IPS DF 6.9 (cell line): ENCODE measurements at regions not wholly inside any gene's neighbourhood (a gene's known extent, or its start where the extent isn't known, plus 50 kb on each side); places are given as distances from the start of the nearest gene placed in this dataset.

Source experiments
- DNase-seq: peaks from one replicate; pipeline ENCODE4 v3.0.0-alpha.2; 2013; ENCODE audit warnings: low read depth, low spot score
- H3K27ac ChIP-seq: one replicate; pipeline ENCODE4 v1.5.1; 2013; ENCODE audit warnings: low read length, control low read depth
- H3K27me3 ChIP-seq: 2 replicates; pipeline ENCODE4 v1.6.1; 2013; ENCODE audit warnings: mild to moderate bottlenecking, low read length; ENCODE audit not compliant: control insufficient read depth, insufficient read depth
- H3K36me3 ChIP-seq: 2 replicates; pipeline ENCODE4 v1.6.1; 2013; ENCODE audit warnings: low read length; ENCODE audit not compliant: control insufficient read depth, insufficient read depth
- H3K4me1 ChIP-seq: 2 replicates; pipeline ENCODE4 v1.6.1; 2013; ENCODE audit warnings: low read length; ENCODE audit not compliant: control insufficient read depth, insufficient read depth
- H3K4me3 ChIP-seq: 2 replicates; pipeline ENCODE4 v1.5.1; 2013; ENCODE audit warnings: mild to moderate bottlenecking, low read length
- H3K9me3 ChIP-seq: 2 replicates; pipeline ENCODE4 v1.6.1; 2013; ENCODE audit warnings: low read length, inconsistent platforms; ENCODE audit not compliant: control insufficient read depth, insufficient read depth
- WGBS: extraction: QIAGEN DNeasy Blood & Tissue Kit; methylation state at CpG from one replicate; pipeline ENCODE4 v1.1.7; 2013; ENCODE audit warnings: mixed read lengths, missing lambda C conversion rate; ENCODE audit not compliant: insufficient read length, insufficient coverage; 5-methylcytosine and 5-hydroxymethylcytosine counted together

DNA sequence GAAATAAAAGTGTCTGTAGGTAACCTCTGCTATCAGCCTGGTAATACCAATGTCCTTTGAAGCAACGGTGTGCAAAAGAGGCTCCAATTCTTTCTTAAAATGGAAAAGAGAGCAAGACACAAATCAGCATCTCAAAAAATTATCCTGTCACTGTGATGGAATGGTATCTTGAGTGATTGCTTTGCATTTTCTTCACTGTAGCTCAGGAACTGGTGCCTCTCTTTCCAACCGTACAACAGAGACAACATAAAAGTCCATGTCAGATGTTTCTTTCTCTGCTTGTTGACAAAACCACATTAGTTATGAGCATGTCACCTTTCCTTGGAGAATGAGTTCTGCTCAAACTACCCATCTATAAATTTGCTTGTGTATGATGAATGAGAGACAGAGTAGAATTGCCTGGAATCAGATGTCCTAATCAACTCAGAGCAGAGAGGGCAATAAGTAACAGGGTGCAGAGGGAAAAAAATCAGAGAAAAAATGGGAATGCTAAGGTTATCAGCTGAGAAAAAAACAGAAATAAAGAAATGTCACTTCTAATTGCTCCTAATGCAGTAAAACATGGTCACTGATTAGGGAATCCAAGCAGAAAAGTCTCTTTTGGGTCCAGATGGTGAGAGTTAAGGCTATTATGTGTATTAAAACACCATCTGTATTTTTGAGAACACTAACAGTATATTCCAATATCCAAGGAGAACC, 465.0 kb upstream of the ATP2B1 start:
- Histone ChIP-seq H3K4me1 (no peaks in the 10 kb centered on the region), H3K9me3 (no peaks in the 10 kb centered on the region), H3K4me3 (no peak overlapping the region), H3K27me3 (no peaks in the 10 kb centered on the region), H3K36me3 (no peaks in the 10 kb centered on the region), H3K27ac (no peak overlapping the region)
- DNase-seq: no peak
- no CpG with 5 or more reads among the region's 2 CpGs for WGBS

DNA sequence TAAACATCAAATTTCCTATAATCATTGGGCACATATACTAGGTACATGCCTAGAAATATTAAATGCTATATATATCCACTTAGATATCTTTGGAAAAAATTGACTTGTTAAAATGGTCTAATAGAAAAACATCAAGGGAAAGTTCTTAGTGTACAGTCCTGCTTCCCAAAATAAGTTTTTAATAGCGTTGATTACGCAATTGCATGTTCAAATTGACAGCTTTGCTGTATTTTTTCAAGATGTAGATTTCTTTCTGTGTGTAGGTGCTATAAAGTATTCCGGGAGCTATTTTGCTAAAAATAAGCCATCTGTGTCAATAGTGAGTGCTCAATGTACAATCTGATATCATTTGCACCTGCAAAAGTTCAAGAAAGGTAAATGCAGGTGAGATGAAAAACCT, 463.9 kb upstream of the ATP2B1 start:
- WGBS: no CpG with 5 or more reads among the region's 3 CpGs
- H3K4me3 ChIP-seq: no peak overlapping the region
- H3K9me3 ChIP-seq: no peaks in the 10 kb centered on the region
- H3K36me3 ChIP-seq: no peaks in the 10 kb centered on the region
- no peak overlapping the region for H3K27ac ChIP-seq
- DNase-seq: no peak
- no peaks in the 10 kb centered on the region for H3K4me1 ChIP-seq
- no peaks in the 10 kb centered on the region for H3K27me3 ChIP-seq

DNA sequence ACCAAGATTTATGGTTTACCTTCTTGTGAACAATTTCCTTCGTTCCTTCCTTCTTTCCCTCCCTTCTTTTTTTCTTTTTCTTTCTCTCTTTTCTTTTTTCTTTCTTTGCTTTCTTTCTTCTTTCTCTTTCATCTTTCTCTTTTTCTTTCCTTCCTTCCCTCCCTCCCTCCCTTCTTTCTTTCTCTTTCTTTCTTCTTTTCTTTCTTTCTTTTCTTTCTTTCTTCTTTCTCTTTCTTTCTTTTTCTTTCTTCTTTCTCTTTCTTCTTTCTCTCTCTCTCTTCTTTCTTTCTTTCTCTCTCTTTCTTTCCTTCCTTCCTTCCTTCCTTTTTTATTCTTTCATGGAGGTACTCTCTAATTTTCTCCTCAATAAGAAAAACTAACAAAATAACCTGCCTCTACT, 462.1 kb upstream of the ATP2B1 start:
- WGBS: no CpG with 5 or more reads among the region's 1 CpG

DNA sequence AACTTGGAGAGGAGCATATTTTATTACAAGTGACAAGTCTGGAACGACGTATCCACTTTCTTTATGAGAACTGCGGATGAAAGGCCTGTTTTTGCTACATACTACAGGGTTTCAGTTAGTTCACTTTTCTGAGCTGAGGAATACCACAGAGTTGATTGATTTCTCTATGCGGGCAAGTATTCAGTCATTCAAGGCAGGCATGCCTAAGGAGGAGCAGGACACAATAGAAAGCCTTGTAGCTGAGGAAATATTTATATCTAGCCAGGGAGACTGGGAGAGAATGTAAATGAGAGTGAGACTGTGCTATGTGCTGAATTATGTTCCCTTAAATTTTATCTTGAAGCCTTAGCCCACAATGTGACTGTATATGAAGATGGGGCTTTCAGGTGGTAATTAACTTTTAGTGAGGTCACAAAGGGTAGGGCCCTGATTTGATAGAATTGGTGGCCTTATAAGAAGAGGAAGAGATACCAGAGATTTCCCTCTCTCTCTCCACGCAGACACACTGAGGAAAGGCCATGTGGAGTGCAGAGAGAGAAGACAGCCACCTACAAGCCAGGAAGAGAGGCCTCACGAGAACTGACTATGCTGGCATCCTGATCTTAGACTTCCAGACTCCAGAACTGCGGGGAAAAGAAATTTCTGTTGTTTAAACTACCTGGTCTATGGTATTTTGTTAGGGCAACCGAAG, 459.0 kb upstream of the ATP2B1 start:
- H3K27me3 ChIP-seq: no peaks in the 10 kb centered on the region
- H3K4me1 ChIP-seq: no peaks in the 10 kb centered on the region
- no CpG with 5 or more reads among the region's 8 CpGs for WGBS
- H3K9me3 ChIP-seq: no peaks in the 10 kb centered on the region
- no peaks in the 10 kb centered on the region for H3K36me3 ChIP-seq
- no peak for DNase-seq
- H3K4me3 ChIP-seq: no peak overlapping the region
- H3K27ac ChIP-seq: no peak overlapping the region

More for the DNA sequence above, 462.1 kb upstream of the ATP2B1 start:
- Histone ChIP-seq H3K36me3 (no peaks in the 10 kb centered on the region), H3K27me3 (no peaks in the 10 kb centered on the region), H3K9me3 (no peaks in the 10 kb centered on the region), H3K4me1 (no peaks in the 10 kb centered on the region), H3K27ac (no peak overlapping the region), H3K4me3 (no peak overlapping the region)
- DNase-seq: no peak

DNA sequence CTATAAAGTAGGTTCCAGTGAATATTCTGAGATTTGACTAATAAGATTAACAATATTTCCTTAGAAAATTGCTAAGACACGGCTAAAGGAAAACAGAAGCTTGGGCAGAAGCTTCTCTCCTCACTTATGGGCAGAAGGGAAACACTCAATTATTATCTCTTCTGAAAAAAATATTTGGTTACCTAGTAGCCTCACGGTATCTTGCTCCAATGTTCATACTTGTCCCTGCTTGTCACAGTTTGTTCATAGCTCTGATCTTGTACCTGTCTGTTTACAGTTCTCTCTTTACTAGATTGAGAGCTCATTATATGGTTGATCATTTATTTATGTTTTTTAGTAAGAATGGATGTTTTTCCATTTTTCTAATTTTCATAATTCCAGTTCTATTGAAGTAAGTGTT, 458.0 kb upstream of the ATP2B1 start:
- H3K9me3 ChIP-seq: no peaks in the 10 kb centered on the region
- no CpG with 5 or more reads among the region's 2 CpGs for WGBS
- H3K27me3 ChIP-seq: no peaks in the 10 kb centered on the region
- H3K27ac ChIP-seq: no peak overlapping the region
- no peaks in the 10 kb centered on the region for H3K36me3 ChIP-seq
- no peaks in the 10 kb centered on the region for H3K4me1 ChIP-seq
- no peak overlapping the region for H3K4me3 ChIP-seq
- no peak for DNase-seq

DNA sequence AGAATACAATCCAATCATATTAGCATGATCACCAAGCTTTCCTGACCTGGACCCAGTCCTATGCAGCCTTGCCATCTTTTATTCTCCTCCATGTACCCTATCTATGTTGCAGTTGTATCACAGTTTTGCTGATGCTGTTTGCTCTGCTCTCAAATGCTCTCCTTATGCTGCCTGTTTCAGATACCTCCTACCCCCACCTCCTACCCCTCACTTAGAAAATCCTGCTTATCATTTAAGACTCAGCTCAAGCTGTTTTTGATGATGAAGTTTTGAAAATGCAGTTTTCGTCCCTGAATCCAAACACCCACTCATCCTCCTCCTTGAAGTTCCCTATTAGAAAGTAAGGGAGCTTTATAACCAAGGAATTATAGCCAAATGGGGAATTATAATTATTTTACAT, 457.4 kb upstream of the ATP2B1 start:
- H3K36me3 ChIP-seq: no peaks in the 10 kb centered on the region
- no peak overlapping the region for H3K4me3 ChIP-seq
- no peak for DNase-seq
- no peak overlapping the region for H3K27ac ChIP-seq
- WGBS: no CpG with 5 or more reads among the region's 1 CpG
- H3K27me3 ChIP-seq: no peaks in the 10 kb centered on the region
- no peaks in the 10 kb centered on the region for H3K4me1 ChIP-seq
- H3K9me3 ChIP-seq: no peaks in the 10 kb centered on the region

DNA sequence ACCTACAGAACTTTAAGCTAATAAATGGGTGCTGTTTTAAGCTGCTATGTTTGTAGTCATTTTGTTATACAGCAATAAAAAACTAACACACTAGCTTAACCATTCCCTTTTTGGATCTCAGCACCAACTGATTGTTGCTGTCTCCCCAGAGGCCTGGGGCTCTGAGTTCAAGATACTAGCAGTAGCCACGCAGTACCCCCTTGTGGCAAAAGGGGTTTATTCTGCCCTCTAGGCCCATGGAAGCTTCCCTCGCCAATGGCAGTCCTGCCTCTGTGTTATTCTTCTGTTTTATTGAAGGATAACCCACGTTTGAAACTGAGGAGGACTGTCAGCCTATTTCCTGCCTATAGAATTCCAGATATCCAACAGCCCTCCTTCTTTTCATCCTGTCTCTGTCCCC, 455.3 kb upstream of the ATP2B1 start:
- DNase-seq: no peak
- no CpG with 5 or more reads among the region's 3 CpGs for WGBS
- H3K36me3 ChIP-seq: no peaks in the 10 kb centered on the region

DNA sequence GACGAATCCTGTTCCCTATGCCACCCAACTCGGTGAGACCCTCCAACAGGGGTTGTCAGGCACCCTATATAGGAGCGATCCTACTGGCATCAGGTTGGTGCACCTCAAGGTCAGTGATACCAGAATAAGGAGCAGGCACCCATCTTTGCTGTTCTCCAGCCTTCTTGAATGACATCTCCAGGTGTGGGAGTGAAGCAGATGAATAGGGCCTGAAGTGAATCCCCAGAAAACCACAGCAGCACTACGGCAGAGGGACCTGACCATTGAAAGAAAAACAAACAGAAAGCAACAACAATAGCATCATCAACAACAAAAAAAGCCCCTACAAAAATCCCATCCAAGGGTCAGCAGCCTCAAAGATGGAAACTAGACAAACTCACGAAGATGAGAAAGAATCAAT, 445.2 kb upstream of the ATP2B1 start:
- no peak for DNase-seq
- no CpG with 5 or more reads among the region's 5 CpGs for WGBS
- Histone ChIP-seq H3K27ac (no peak overlapping the region), H3K4me3 (no peak overlapping the region), H3K27me3 (no peaks in the 10 kb centered on the region), H3K36me3 (no peaks in the 10 kb centered on the region), H3K9me3 (no peaks in the 10 kb centered on the region), H3K4me1 (no peaks in the 10 kb centered on the region)

More for the DNA sequence above, 455.3 kb upstream of the ATP2B1 start:
- Histone ChIP-seq H3K27ac (no peak overlapping the region), H3K9me3 (no peaks in the 10 kb centered on the region), H3K27me3 (no peaks in the 10 kb centered on the region), H3K4me1 (no peaks in the 10 kb centered on the region), H3K4me3 (no peak overlapping the region)

DNA sequence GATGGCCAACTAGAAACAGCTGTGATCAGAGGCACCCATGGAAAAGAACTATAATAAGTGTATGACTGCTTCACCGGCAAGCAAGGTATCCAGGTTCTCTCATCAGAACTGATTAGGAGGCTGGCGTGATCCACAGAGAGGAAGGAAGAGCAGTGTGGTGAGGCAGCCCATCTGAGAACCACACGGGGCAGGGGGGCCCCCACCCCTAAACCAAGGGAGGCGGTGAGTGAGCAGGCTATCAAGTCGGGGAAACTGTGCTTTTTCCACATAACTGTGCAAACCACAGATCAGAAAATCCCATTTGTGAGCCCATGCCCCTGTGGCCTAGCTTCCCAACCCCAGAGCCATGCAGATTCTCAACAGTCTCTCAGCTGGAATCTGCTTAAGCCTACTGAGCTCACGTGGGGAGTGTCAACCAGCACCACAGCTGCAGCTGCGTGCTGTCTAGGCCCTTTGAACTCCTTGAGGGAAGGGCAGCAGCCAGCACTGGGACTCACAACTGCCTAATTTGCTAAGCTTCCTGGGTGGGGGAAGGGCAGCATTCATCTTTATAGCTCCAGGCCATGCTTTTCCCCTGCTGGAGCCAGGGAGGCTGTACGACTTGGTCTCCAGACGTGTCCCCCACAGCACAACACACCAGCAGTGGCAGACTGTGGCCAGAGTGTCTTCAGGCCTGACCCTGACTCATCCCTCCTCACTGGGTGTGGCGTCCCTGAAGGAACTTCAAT, 444.4 kb upstream of the ATP2B1 start:
- DNase-seq: no peak
- WGBS: no CpG with 5 or more reads among the region's 10 CpGs
- H3K27me3 ChIP-seq: no peaks in the 10 kb centered on the region
- H3K9me3 ChIP-seq: no peaks in the 10 kb centered on the region
- H3K4me1 ChIP-seq: no peaks in the 10 kb centered on the region
- no peak overlapping the region for H3K27ac ChIP-seq
- no peaks in the 10 kb centered on the region for H3K36me3 ChIP-seq
- no peak overlapping the region for H3K4me3 ChIP-seq

DNA sequence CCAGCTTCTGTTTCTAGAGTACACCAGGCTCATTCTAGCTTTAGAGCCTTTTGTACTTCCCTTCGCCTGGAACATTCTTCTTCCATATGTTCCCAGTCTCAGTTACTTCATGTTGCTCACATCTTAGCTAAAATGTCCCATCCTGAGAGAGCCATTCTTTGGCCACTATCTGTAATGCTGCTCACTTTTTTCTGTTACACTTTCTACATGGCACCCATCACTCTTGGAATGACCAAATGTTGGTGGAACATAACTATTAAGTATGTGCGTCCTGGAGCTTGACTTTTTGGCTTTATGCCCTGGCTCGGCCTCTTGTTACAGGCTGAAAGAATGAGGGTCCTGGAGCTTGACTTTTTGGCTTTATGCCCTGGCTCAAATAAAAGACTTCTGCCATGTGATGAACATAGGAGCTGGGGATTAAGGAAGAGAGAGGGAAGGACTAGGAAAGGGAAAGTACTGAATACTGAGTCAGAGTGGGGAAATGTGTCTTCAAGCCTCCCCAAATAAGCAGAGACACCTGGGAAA, 442.9 kb upstream of the ATP2B1 start:
- no peak for DNase-seq
- Histone ChIP-seq H3K36me3 (no peaks in the 10 kb centered on the region), H3K9me3 (no peaks in the 10 kb centered on the region), H3K4me3 (no peak overlapping the region), H3K27me3 (no peaks in the 10 kb centered on the region), H3K27ac (no peak overlapping the region), H3K4me1 (no peaks in the 10 kb centered on the region)
- WGBS: no CpG with 5 or more reads among the region's 3 CpGs
